NCI-H345 (cell line): ENCODE measurements at regions not wholly inside any gene's neighbourhood (a gene's known extent, or its start where the extent isn't known, plus 50 kb on each side); places are given as distances from the start of the nearest gene placed in this dataset.
"Not testable (repeated sequence)": the region's sequence is repeated elsewhere in the genome, so short reads cannot be mapped to it uniquely, and the experiment has no call there.

Experiments
- DNase-seq: peaks from one replicate; lab custom pipeline; 2025; lab: John Stamatoyannopoulos, UW

DNA sequence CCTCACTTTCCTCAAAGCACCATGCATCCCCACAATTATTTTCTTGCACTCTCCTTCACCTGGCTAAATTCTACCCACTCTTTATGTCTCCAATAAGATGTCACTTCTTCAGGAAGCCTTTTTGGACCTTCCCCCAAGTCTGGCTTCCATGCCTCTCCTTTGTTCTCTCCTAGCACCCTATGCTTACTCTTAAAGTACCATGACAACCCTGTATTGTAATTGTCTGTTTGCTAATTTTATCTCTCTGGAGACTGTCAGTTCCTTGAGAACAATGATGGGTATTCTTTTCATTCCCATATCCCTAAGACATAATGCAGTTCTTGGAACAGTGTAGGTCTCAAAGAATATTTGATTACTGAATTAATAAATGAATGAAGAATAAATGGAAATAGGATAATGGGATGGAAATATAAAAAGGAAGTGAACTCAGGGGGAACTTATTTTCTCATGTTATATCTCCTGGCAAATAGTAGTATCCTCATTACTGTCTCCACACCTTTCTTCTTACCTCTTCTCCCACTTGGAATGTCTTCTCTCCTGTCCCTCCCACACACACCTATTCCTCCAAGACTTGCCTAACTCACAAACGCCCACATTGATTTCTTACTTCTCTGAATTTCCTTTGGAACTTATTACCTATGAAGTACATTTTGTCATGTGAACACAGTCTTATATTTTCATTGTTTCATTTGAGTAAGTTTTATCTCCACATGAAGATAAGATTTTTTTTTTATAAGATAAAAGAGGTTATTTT is 499.1 kb downstream of the NFIB start:
- no peak for DNase-seq

DNA sequence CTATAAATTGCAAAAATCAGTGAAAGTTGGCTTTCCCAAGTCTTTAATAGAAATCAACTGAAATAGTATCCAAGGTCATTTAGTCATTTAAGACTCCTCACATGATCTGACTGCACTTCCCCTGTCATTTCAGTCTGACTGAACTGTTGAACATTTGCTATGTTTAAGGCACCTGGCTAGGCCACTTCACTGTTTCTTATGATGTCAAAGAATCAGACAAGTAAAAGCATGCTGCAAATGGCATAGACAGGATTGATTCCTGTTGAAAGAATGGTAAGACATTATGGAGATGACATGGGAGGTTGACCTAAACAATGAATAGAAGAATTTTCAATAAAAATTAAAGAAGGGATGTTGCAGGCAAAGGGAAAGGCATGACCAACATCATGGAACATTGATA is 502.1 kb downstream of the NFIB start:
- no peak for DNase-seq

DNA sequence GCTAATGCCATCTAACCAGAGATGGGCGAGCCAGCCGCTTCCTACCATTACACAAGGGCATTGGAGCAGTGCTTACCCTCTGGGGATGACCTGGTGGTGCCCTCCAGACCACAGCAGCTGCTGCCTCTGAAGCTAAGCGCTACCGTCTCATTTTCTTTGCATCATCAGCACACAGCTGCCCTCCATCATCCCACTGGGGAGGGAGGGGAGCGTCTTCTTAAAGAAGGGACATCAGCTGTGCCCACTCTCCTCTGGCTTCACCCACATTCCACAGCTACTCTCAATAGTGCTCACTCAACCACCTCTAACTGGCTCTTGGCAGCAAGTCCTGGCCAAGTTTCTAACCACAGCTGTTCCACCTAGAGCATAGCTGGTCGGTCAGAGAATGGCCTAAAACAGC is 503.4 kb downstream of the NFIB start:
- no peak for DNase-seq

DNA sequence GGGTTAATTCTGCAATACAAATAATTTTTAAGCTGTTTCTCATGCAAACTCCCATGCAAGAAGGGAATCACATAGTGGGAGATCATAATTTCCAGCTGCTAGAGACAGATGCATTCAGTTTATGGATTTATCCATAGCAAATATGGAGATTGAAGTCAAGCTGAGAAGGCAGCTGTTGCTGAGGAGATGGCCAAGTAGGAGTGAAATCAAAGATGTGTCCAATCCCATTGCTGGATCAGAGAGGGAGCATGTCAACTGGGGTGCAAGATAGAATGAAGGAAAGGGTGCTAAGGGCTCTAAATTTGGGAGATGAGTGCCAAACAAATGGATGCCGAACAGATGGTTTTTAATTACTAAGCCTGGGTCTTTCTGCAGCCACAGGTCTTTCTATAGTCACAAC is 504.5 kb downstream of the NFIB start:
- DNase-seq, result no peak

DNA sequence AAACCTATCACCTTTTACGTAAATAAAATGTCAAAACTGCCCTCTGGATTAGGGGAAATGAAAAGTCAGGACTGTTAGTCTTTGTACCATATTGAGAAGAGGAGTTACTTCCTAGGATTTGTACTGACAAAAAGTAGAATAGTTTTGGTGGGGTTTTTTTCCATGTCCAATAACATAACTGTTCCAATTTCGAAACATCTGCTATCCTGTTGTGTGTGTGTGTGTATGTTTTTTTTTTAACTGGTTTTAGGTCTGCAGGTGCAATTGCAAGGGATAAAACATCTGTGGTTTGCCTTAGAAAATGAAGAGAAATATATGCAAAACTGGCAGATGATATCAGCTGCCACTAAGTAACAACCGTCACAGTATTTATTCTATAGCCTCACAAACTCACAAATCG is 506.8 kb downstream of the NFIB start:
- DNase-seq, result no peak

DNA sequence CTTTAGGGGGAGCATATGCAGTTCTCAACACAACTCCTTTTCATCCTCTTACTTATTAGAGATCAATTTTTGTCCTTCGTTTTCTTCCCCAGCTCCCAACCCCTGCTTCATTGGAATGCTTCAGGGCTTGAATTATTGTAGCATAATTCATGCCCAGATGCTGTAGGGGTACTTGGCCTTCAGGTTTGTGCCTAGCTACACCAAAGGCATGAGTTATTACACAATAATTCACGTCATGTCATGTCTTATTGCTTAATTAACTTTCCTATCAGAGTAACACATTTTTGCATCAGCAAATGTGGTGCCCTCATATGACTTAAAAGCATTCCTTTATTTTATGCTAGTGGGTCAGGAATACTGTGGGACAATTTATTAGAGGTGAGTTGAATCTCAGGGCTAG is 507.2 kb downstream of the NFIB start:
- no peak for DNase-seq

DNA sequence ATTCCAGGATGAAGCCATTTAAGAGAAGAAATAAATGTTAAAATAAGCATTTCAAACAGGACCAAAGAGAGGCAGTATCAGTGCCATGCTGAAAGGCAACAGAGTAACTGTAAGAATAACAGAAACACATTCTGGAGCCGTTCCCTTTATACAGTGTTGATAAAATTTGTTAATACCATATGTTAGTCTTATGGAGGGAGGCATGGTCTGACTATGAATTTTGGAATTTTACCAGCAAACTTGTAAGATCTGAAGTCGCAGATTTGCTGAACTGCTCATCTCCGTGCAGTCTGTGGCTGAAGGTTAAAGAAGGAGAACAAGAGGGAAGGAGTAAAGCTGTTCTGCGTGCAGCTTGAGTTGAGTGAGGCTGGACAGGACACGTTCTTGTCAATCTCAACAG is 508.4 kb downstream of the NFIB start:
- no peak for DNase-seq

DNA sequence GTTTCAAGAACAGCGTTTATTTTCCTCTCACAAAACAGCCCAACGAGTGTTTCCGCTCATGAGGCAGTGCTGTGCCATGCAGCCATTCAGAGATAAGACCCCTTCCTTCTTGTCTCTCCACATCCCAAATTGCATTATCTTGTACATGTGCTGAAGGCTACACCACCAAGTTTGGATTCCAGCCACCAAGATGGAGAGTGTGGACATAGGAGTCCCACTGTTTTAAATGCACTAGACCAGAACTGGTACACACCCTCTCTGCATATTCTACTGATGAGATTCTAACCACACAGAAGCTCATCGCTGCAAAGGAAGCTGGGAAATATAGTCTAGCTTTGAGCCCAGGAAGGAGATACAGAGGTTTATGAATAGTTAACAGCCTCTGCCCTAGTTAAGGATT is 509.4 kb downstream of the NFIB start:
- DNase-seq, result no peak

DNA sequence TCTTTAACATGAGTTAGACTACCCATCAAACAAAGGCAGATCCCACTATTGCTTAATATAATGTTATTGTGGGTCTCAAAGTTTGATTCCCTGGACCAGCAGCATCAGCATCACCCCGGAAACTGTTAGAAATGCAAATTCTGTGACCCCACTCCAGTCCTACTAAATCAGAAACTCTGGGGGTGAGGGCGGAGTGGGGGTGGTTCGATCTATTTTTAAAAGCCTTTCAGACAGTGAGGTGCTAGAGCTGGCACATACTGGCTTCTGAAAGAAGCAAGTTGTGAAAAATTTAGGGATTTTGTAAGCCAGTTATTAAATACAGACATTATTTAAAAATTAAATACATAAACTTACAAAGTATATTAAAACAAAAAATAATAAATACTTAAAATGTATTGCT is 513.2 kb downstream of the NFIB start:
- DNase-seq, result no peak

DNA sequence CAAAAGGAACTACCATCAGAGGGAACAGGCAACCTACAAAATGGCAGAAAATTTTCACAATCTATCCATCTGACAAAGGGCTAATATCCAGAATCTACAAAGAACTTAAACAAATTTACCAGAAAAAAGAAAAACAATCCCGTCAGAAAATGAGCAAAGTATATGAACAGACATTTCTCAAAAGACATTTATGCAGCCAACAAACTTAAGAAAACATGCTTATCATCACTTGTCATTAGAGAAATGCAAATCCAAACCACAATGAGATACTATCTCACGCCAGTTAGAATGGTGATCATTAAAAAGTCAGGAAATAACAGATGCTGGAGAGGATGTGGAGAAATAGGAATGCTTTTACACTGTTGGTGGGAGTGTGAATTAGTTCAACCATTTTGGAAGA is 516.2 kb downstream of the NFIB start:
- not testable (repeated sequence) for DNase-seq

DNA sequence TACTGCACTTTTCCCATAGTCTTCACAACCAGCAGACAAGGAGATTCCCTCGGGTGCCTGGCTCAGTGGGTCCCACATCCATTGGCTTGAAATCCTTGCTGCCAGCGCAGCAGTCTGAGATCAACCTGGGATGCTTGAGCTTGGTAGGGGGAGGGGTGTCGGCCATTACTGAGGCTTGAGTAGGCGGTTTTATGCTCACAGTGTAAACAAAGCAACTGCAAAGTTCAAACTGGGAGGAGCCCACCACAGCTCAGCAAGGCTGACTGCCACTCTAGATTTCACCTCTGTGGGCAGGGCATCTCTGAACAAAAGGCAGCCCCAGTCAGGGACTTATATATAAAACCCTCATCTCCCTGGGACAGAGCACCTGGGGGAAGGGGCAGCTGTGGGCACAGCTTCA is 512.3 kb upstream of the MPDZ start:
- no peak for DNase-seq

DNA sequence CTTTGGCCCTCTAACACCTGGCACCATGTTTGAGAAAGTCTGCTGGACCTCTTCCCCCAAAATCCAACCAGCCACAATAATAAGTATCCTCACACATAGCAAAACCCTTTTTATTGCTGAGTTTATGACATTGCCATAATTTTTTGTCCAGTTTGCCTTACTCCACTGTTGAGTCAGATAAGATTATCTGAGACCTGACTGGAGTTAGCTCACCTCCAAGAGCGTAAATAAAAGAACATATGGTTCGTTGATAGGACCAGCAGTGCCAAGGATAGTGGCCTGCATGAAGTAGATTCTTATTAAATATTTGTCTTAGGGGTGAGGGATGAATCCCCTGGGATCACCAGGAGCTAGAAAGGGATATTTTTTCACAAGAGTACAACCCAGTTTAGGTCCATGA is 510.6 kb upstream of the MPDZ start:
- DNase-seq, result no peak

DNA sequence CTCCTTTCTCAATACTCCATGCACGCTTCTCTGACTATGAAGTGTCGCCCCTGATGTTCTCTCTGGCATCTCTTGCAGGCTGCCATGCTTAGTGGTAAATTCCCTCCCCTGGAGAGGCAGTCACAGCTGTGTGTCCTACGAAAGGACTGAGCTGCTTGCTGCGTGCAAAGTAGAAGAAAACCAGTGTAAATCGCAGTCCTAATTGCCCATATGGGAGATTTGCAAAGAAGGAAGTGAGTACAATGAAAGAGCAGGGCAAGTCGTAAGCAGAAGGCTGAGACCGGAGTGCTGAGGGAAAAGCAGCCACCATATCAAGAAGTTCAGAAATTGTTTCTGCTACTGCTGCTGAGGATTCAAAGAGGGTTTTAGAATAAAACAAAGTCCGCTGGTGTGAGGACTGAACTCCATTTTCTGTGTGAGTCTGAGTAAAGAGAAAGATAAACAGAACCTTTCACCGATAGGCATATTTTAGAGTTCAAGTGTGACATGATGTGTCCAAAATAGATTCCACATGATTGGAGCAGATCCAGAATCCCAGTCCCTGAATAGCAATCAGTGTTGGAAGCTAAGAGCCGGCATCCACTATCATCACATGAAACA is 507.8 kb upstream of the MPDZ start:
- DNase-seq, result no peak

DNA sequence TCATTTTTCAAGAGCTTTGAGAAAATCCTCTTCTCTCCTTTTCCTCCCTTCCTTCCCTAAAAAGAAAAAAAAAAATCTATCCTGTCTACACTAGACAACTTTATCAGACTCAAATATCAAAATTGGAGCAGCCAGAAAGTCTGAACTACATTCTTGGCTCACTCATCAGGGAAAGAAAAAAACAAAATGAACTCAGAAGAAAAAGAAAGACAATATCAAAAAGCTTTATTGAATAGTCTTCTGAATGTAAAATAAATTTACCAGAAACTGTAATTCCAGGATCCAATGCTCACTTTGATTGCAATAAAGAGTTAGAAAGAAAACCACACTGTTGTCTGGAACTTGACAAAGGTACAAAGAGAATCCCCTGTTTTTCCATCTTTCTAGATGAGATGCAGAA is 507.2 kb upstream of the MPDZ start:
- DNase-seq, result no peak

DNA sequence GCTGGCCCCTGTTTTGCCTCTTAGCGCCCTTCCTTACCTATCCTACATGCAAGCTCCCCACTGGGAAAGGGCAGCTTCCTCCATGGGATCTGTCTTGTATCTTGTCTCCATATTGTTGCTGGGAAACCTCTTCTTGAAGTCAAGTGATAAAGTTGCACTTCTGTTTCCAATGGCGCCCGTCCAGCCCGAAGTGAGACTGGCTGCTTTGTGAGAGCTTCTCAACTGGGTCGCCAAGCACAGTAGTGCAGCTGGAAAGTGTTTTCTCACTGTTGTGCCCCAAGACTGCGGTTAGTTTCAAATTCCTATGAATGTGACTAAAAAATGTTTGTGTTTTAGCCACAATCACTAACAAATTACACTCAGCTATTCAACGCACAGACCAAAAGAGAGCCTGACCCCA is 506.6 kb upstream of the MPDZ start:
- DNase-seq, result no peak

DNA sequence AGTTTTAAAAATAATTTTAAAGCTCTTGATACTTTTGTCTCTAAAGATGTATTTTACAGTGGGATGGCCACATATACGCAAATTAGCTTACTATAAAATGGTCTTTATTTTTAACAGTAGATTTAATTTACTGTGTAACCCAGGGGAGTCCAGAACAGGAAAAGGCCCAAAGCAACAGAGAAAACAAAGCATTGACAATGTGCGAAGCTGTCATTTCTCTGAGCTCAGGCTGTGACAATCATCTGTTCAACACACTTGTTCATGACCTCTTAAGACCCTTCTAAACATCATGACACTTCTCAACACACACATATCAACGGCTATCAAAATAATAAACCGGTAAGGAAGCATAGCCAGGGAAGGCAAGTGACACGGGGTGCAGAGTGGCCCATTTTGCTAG is 499.6 kb upstream of the MPDZ start:
- DNase-seq, result no peak

DNA sequence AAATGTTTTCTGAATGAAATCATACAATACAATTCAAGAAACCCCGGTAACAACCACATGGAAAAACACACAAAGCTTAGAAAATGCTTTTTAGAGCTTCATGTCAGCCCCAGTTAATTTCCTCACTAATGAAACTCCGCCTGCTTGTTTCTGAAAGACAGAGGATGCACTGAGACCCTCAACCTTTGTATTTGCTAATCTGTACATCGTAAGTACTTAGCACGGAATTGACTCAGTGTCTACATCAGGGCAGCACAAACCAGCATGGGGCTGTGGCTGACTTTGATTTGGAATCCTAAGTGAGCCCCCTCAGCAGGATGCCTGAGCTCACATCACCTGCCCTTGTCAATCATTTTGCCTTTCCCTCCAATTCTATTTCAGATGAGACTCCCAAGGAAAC is 499.1 kb upstream of the MPDZ start:
- peak; percentile 57 for DNase-seq

DNA sequence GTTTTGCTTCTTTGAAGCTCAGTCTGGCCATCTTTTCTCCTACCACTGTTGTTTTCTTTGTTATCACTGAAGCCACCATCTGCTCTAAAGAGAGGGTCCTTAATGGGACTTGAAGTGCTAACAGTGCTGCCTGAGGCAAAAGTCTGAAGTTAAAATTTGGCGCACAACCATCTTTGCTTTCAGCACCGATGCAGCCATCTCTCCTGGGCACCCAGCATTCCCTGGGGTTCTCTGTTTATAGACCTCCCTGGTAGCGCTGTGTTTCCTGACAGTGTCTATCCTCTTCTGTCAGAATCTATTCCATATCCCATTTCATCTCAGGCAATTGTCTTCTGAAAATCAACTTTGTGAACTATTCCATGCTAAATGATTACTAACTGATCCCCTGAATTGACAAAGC is 491.5 kb upstream of the MPDZ start:
- peak; percentile 65 for DNase-seq

DNA sequence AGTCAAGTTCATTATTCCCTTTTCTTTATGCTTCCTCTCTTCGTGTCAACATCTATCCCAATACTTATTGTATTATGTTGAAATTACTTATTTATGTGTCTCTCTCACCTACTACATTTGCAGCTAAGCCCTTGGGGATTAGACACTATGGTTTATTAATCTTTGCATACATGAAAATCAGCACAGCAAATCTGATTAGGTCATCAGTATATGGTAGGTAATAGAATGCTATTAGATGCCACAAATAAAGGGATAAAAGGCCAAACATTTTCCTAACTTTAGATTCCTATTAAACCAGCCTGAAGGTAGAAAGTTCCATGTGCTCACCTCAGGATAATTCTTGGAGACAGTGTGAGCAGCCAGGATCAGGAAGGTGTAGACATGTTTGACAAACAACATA is 490.1 kb upstream of the MPDZ start:
- no peak for DNase-seq

DNA sequence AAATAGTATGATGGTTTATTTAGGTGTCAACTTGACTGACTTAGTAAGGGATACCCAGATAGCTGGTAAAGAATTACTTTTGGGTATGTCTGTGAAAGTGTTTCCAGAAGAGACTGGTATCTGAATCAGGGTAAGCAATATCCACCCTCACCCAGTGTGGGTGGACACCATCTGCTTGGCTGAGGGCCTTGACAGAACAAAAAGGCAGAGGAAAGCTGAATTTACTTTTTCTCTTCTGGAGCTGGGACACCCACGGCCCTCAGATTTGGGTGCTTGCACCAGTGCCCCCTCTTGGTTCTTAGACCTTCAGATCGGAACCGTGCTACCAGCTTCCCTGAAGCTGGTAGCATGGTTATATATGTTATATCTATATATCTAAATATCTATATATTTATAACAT is 489.5 kb upstream of the MPDZ start:
- no peak for DNase-seq

DNA sequence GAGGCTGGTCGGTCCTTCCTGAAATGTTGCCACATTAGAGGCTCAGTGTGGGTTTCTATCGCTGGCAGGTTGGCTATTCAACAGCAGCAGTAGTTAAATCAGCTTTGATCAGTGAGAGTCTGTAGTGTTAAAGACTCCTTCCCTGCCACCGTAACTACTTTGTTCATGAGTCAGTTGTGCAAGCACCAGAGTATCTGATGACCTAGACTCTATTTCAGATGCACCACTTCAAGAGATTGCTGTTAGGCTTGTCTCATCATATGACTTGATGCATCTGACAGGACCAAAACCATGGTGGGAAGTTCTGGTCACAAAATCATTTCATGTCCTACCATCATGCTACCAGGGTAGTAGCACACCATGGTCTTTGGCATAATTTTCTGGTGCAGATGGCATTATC is 482.7 kb upstream of the MPDZ start:
- no peak for DNase-seq

DNA sequence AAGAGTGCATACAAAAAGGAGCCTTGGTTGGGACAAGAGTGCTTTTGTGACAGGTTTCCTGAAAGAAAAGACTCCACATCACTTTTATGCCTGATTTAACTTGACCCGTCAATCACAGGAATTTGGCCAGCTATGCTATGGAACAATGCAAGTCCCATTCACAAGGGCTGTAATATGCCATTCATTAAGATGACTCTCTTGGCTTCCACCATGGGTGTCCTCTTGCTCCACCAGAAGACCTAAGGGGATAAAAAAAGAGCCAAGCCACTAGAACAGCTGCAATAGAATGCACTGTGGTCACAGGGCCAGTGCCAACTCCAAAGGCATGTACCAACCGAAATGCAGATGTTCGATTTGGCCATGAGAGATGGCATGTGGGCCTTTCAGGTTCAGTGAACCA is 480.1 kb upstream of the MPDZ start:
- DNase-seq, result no peak

DNA sequence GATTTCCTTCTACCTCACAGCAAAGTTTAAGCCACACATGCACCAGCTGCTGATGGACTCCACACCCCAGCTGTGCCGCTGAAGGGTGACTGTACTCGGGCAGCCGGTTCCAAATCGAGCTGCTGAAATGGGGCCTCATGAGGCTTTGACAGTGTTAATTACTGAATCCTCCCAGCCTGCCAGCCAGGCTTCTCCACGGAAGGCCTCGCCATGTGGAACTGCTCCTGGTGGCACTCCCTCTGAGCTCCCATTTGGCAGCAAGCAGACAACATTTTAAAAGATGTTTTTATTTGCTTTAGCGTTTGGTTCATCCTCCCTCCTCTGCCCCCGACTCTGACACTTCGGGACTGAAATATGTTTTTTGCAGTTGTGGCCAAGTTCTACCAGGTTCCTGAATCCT is 479.4 kb upstream of the MPDZ start:
- no peak for DNase-seq

DNA sequence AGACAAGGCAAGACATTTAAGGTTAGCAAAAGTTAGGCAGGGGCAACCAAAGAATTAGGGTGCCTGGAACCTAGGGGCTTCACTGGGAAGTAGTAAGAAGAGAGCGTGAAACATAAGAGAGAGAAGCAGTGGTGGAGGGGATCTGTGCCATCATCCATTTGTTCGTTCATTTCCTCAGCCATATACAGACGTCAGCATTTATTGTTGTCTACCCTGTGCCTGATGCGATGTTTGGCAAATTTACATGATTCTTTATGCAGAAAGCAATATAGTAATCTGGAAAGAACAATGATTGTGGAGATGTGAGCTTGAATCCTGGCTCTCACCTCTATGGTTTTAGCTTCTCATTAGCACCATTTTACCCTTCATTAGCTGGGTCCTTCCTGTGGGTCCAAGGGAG is 477.5 kb upstream of the MPDZ start:
- DNase-seq, result no peak
